Naive B cell (primary cell): ENCODE measurements at regions not wholly inside any gene's neighbourhood (a gene's known extent, or its start where the extent isn't known, plus 50 kb on each side); places are given as distances from the start of the nearest gene placed in this dataset.
"Not testable (repeated sequence)": the region's sequence is repeated elsewhere in the genome, so short reads cannot be mapped to it uniquely, and the experiment has no call there.

Experiments used
- ATAC-seq, 2 donors: fragments of 150-1000 bp; cut with Tn5 transposase; 2 replicates each; pipeline ENCODE4 v1.10.0; 2021; ENCODE audit warnings: low read depth in 2 of 2, mild to moderate bottlenecking in 2 of 2, moderate library complexity in 2 of 2
- DNase-seq: peaks from one replicate; pipeline ENCODE4 v3.0.0; 2022
- H3K27ac Mint-ChIP-seq, 6 donors: one replicate each; pipeline ENCODE4 v1.8.0; 2020 to 2022; ENCODE audit warnings: mild to moderate bottlenecking in 6 of 6, mixed read lengths in 6 of 6, moderate library complexity in 5 of 6, inconsistent platforms in 2 of 6
- H3K27me3 Mint-ChIP-seq, 3 donors: one replicate each; pipeline ENCODE4 v1.8.0; 2021 to 2022; ENCODE audit warnings: mixed read lengths in 3 of 3, mild to moderate bottlenecking in 1 of 3
- H3K36me3 Mint-ChIP-seq, 2 donors: one replicate each; pipeline ENCODE4 v1.8.0; 2020 to 2022; ENCODE audit warnings: mixed read lengths in 2 of 2, inconsistent platforms in 1 of 2, mild to moderate bottlenecking in 1 of 2
- H3K4me1 Mint-ChIP-seq, 3 donors: one replicate each; pipeline ENCODE4 v1.8.0; 2020 to 2022; ENCODE audit warnings: mixed read lengths in 3 of 3, inconsistent platforms in 1 of 3, mild to moderate bottlenecking in 1 of 3, moderate library complexity in 1 of 3
- H3K4me3 Mint-ChIP-seq, 8 donors: one replicate each; pipeline ENCODE4 v1.8.0; 2020 to 2022; ENCODE audit warnings: mild to moderate bottlenecking in 8 of 8, mixed read lengths in 8 of 8, moderate library complexity in 8 of 8, inconsistent platforms in 2 of 8
- H3K9me3 Mint-ChIP-seq, 7 donors: one replicate each; pipeline ENCODE4 v1.8.0; 2020 to 2022; ENCODE audit warnings: mixed read lengths in 7 of 7, mild to moderate bottlenecking in 5 of 7, inconsistent platforms in 2 of 7, moderate library complexity in 1 of 7

DNA sequence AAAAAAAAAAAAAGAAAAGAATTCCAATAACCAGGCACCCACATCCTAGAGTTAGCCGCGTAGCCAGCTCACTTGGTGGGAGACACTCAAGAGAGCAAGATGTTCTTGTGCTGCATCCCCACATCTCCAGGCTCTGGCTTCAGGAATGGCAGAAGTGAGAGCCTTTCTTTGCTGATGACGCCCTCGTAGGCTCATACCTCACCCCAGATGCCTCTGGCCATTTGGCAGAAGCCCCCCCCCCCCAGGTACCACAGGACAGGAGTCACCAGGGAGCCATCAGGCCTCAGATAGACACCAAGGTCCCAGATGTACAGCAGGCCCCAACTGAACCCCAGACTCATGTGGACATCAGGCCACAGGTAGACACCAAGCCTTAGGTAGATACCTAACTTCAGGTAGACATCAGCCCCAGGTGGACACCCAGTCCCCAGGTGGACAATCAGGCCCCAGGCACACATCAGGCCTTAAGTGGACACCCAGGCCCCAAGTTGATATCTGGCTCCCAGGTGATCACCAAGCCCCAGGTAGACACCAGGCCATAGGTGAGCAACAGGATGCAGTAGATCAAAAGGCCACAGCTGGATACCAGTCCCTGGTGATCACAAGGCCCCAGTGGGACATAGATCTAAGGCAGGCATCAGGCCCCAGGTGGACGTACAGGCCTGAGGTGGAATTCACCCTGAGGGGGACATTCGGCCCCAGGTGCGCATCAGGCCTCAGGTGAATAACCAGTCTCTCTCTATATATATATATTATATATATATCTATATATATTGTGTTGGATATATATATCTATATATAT lies 202.5 kb downstream of the POTEM start:
- not testable (repeated sequence) for H3K36me3 Mint-ChIP-seq, DNase-seq, H3K27me3 Mint-ChIP-seq, H3K27ac Mint-ChIP-seq, H3K4me3 Mint-ChIP-seq, H3K9me3 Mint-ChIP-seq, ATAC-seq, H3K4me1 Mint-ChIP-seq

DNA sequence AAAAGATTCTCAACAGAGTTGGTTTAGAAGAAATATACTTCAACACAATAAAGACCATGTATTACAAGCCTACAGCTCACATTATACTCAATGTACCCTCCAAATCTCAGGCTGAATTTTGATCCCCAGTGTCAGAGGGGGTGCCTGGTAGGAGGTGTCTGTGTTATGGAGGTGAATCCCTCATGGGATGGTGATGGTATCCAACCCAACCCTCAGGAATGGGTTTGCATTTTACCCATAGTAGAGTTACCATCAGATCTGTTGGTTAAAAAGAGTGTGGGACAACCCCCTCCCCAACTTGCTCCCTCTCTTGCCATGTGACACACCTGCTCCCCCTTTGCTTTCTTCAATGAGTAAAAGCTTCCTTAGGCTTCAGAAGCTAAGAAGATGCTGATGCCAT lies 205.5 kb downstream of the POTEM start:
- DNase-seq, H3K27me3 Mint-ChIP-seq, H3K4me3 Mint-ChIP-seq, H3K9me3 Mint-ChIP-seq, ATAC-seq, H3K4me1 Mint-ChIP-seq, H3K36me3 Mint-ChIP-seq, H3K27ac Mint-ChIP-seq: not testable (repeated sequence)

DNA sequence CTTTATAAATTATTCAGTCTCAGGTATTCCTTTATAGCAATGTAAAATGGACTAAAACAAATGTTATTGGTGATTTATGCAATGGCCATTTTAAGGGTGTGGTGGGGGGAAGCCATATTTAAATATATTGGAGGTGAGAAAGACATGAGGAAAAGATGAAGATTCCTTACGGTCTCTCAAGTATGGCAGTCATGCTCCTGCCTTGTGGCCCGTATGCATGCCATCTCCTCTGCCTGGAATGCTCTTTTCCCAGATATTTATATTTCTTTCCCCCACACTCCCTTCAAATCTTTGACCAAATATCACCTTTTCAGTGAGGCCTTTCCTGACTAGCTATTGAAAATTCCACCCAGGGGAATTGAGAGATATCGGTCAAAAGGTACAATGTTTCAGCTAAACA lies 206.0 kb downstream of the POTEM start:
- H3K27ac Mint-ChIP-seq, ATAC-seq, H3K4me1 Mint-ChIP-seq, H3K4me3 Mint-ChIP-seq, H3K27me3 Mint-ChIP-seq, H3K9me3 Mint-ChIP-seq, H3K36me3 Mint-ChIP-seq, DNase-seq: not testable (repeated sequence)

DNA sequence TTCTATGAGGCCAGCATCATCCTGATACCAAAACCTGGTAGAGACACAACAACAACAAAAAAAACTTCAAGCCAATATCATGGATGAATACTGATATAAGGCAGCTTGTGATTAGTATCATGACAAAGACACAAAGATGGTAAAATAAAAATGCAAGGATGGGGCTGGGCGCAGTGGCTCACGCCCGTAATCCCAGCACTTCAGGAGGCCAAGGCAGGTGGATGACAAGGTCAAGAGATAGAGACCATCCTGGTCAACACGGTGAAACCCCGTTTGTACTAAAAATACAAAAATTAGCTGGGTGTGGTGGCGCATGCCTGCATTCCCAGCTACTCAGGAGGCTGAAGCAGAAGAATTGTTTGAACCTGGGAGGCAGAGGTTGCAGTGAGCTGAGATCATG lies 210.2 kb downstream of the POTEM start:
- not testable (repeated sequence) for H3K4me1 Mint-ChIP-seq, H3K36me3 Mint-ChIP-seq, H3K27ac Mint-ChIP-seq, ATAC-seq, H3K9me3 Mint-ChIP-seq, H3K4me3 Mint-ChIP-seq, H3K27me3 Mint-ChIP-seq, DNase-seq

DNA sequence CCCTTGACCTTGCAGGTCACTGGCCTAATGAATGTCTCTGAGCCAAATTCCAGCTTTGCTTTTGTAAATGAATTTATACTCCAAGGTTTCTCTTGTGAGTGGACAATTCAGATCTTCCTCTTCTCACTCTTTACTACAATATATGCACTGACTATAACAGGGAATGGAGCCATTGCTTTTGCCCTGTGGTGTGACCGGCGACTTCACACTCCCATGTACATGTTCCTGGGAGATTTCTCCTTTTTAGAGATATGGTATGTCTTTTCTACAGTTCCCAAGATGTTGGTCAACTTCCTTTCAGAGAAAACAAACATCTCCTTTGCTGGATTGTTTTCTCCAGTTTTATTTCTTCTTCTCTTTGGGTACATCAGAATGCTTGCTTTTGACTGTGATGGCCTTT lies 213.1 kb downstream of the POTEM start:
- not testable (repeated sequence) for H3K4me1 Mint-ChIP-seq, H3K9me3 Mint-ChIP-seq, H3K4me3 Mint-ChIP-seq, H3K36me3 Mint-ChIP-seq, H3K27ac Mint-ChIP-seq, H3K27me3 Mint-ChIP-seq, ATAC-seq, DNase-seq

DNA sequence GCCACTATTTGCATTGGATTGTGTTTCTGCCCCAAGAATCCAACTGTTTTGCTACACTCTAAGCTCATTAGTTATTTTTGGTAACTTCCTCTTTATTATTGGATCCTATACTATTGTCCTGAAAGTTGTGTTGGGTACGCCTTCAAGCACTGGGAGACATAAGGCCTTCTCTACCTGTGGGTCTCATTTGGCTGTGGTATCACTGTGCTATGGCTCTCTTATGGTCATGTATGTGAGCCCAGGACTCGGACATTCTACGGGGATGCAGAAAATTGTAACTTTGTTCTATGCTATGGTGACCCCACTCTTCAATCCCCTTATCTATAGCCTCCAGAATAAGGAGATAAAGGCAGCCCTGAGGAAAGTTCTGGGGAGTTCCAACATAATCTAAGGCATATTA lies 213.6 kb downstream of the POTEM start:
- H3K27me3 Mint-ChIP-seq, H3K4me1 Mint-ChIP-seq, H3K36me3 Mint-ChIP-seq, H3K9me3 Mint-ChIP-seq, H3K27ac Mint-ChIP-seq, ATAC-seq, H3K4me3 Mint-ChIP-seq, DNase-seq: not testable (repeated sequence)

DNA sequence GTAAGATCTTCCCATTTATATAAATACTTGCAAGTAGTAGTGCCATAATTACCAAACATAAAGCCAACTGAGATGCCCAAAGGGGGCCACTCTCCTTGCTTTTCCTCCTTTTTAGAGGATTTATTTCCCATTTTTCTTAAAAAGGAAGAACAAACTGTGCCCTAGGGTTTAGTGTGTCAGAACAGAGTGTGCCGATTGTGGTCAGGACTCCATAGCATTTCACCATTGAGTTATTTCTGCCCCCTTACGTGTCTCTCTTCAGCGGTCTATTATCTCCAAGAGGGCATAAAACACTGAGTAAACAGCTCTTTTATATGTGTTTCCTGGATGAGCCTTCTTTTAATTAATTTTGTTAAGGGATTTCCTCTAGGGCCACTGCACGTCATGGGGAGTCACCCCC lies 227.9 kb downstream of the POTEM start:
- not testable (repeated sequence) for ATAC-seq, H3K27ac Mint-ChIP-seq, H3K9me3 Mint-ChIP-seq, H3K4me3 Mint-ChIP-seq, H3K4me1 Mint-ChIP-seq, DNase-seq, H3K36me3 Mint-ChIP-seq, H3K27me3 Mint-ChIP-seq

DNA sequence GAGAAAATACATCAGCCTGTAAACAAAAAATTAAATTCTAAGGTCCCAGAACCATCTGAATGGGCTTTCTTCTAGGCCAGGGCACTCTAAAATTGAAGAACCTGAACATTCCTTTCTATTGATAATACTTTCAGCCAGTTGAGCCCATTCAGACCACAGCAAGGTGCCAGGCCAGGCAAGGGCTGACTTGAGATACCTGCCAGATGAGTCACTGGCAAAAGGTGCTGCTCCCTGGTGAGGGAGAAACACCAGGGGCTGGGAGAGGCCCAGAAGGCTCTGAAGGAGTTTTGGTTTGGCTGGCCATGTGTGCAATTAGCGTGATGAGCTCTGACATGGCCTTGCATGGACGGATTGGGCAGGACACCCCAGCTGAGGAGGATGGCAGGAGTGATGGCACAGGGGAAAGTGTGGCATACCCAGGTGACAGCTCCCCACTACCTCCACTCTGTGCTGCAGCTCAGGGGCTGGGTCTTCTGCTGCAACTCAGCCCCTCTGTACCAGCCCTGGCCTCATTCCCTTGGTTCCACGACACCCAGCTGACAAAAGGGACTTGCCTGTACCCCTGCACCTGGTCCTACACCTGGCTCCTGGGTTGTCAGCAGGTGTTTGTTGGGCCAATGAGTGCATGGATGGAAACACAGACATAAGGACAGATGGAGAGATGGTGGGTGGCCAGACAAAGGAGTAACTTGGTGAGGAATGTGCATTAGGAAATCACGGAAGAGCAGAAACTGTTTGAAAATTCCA lies 230.4 kb downstream of the POTEM start:
- H3K4me1 Mint-ChIP-seq, H3K9me3 Mint-ChIP-seq, H3K36me3 Mint-ChIP-seq, ATAC-seq, H3K27ac Mint-ChIP-seq, H3K4me3 Mint-ChIP-seq, DNase-seq, H3K27me3 Mint-ChIP-seq: not testable (repeated sequence)

DNA sequence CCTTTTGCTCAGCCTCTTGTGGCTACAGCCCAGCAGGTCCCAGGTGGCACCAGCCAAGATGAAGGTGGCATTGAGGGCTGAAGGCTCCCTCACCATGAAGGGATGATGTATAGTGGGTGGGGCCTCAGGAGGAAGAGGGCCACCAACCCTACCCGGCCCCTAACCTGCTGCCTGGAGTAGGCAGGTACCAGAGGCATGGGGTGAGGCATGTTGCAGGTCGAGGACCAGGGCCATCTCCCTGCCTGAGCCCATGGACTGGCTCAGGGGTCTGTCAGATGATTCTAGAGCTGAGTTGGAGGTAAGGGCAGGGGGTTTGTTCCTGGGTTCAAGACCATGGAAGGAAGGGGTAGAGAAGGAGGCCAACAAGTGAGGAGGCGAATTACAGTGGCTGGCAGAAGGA lies 231.1 kb downstream of the POTEM start:
- H3K4me3 Mint-ChIP-seq, H3K9me3 Mint-ChIP-seq, H3K27me3 Mint-ChIP-seq, H3K4me1 Mint-ChIP-seq, ATAC-seq, H3K27ac Mint-ChIP-seq, DNase-seq, H3K36me3 Mint-ChIP-seq: not testable (repeated sequence)

DNA sequence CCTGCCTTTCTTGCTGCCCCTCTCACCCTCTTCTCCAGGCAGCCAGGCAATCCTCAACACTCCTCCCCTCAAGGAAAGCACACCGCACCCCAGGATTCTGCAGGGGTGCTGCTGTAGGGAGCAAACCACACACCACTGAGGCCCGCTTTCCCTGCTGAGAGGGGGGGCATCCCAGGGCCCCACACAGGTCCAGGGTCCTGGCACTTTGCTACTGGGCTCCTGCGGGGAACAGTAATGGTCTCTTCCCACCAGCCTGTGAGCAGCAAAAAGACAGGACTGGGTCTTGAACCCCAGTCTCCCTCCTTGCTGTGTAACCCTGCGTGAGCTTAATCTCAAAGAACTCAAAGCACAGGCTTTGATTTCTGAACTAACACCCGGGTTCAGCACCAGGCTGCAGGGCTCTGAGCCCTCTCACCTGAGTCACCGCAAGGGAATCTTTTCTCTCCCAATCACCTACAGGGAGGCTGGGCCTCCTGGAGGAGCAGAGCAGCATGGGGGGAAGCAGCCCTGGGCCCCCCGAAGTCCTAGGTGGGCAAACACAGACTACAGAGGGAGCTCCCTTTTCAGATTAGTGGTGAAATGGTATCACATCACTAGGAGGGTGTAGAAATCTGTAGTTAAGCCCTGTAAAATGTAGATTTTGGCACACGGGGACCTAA lies 232.6 kb downstream of the POTEG start:
- H3K9me3 Mint-ChIP-seq, H3K27ac Mint-ChIP-seq, H3K4me3 Mint-ChIP-seq, DNase-seq, H3K36me3 Mint-ChIP-seq, ATAC-seq, H3K27me3 Mint-ChIP-seq, H3K4me1 Mint-ChIP-seq: not testable (repeated sequence)

DNA sequence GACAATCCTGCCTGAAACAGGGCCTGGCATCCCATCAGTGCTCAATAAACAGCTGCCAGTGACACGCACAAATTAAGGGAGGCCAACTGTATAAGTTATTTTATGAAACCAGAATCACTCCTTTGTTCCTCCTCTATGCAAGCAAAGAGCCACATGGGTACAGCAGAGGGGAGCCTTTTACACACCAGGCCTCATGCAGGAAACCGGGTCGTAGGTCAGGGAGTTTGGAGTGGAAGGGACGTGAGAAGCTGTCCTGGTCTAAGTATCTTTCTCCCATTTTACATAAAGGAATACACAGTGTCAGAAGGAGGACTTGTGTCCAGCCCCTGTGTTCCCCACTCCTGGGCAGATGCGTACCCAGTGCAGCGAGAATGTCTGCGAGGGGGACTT lies 232.1 kb downstream of the POTEG start:
- H3K4me1 Mint-ChIP-seq, H3K27me3 Mint-ChIP-seq, H3K4me3 Mint-ChIP-seq, H3K9me3 Mint-ChIP-seq, DNase-seq, H3K27ac Mint-ChIP-seq, H3K36me3 Mint-ChIP-seq, ATAC-seq: not testable (repeated sequence)

DNA sequence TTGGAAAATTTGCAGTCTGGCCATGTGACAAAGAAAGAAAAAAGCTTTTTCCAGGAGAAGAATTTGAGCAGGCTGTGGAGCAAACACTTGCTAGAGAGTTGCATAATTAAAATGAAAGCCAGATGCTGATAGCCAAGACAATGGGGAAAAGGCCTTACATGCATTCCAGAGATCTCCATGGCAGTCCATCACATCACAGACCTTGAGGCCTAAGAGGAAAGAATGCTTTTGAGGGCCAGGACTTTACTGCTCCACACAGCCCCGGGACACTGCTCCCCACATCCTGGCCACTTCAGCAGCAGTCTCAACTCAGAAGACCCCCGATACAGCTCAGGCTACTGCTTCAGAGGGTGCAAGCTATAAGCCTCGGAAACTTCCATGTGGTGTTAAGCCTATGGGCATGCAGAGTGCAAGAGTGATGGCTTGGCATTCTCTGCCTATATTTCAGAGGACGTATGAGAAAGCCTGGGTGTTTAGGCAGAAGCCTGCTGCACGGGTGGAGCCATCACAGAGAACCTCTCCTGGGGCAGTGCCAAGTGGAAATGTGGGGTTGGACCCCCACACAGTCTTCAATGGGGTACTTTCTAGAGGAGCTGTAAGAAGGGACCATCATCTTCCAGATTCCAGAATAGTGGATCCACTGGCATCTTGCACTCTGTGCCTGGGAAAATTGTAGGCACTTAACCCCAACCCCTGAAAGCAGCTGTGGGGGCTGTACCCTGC lies 230.7 kb downstream of the POTEG start:
- H3K27ac Mint-ChIP-seq, H3K4me1 Mint-ChIP-seq, H3K27me3 Mint-ChIP-seq, DNase-seq, H3K9me3 Mint-ChIP-seq, H3K36me3 Mint-ChIP-seq, ATAC-seq, H3K4me3 Mint-ChIP-seq: not testable (repeated sequence)

DNA sequence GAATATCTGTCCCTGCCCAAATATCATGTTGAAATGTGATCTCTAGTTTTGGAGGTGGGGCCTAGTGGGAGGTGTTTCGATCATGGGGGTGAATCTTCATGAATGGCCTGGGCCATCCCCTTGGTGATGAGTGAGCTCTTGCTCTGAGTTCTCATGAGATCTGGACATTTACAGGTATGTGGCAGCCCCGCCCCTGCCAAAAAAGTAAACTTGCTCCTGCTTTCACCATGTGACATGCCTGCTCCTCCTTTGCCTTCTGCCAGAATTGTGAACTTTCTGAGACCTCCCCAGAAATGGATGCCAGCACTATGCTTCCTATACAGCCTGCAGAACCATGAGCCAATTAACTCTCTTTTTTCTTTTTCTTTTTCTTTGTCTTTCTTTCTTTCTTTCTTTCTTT lies 229.3 kb downstream of the POTEG start:
- H3K4me3 Mint-ChIP-seq, H3K36me3 Mint-ChIP-seq, H3K4me1 Mint-ChIP-seq, H3K9me3 Mint-ChIP-seq, ATAC-seq, H3K27me3 Mint-ChIP-seq, DNase-seq: not testable (repeated sequence)
- H3K27ac Mint-ChIP-seq: peak overlapping the region in 1 of 6 donors; percentile 9

DNA sequence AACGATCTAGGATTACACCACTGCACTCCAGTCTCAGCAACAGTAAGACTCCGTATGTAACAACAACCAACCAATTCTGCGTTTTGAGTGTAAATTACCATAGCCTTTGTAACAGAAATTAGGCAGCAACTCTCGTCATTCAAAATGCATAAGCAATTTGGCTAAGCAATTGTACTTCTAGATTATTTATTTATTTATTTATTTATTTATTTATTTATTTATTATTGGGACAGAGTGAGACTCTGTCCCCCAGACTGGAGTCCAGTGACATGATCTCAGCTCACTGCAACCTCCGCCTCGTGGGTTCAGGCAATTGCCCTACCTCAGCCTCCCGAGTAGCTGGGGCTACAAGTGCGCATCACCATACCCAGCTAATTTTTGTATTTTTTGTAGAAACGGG lies 217.7 kb downstream of the POTEG start:
- not testable (repeated sequence) for H3K27ac Mint-ChIP-seq, H3K4me3 Mint-ChIP-seq, DNase-seq, H3K36me3 Mint-ChIP-seq, H3K9me3 Mint-ChIP-seq, H3K4me1 Mint-ChIP-seq, H3K27me3 Mint-ChIP-seq, ATAC-seq
